HG03039 (cell line): ENCODE measurements at regions not wholly inside any gene's neighbourhood (a gene's known extent, or its start where the extent isn't known, plus 50 kb on each side); places are given as distances from the start of the nearest gene placed in this dataset.
"Not testable (repeated sequence)": the region's sequence is repeated elsewhere in the genome, so short reads cannot be mapped to it uniquely, and the experiment has no call there.

ENCODE experiments used
- ATAC-seq: cut with Tn5 transposase; IDR thresholded peaks from one replicate; pipeline ENCODE4 v1.9.1; 2021; ENCODE audit warnings: mild to moderate bottlenecking, moderate library complexity; ENCODE audit not compliant: unreplicated experiment

GRCh38 chr3:22659651-22660475, 543.3 kb upstream of the UBE2E2 start:
- ATAC-seq: no peak

DNA sequence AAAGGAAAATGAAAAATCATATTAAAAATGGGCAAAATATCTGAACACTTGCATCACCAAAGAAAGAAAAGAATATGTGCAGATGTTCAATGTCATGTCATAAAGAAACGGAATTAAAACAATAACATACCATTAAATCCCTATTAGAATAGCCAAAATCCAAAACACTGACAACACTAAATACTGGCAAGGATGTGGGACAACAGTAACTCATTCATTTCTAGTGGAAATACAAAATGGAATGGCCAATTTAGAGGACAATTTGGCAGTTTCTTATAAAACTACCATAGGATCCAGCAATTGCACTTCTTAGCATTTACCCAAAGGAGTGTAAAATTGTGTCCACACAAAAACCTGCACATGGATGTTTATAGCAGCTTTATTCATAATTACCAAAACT, 542.5 kb upstream of the UBE2E2 start:
- ATAC-seq: no peak

DNA sequence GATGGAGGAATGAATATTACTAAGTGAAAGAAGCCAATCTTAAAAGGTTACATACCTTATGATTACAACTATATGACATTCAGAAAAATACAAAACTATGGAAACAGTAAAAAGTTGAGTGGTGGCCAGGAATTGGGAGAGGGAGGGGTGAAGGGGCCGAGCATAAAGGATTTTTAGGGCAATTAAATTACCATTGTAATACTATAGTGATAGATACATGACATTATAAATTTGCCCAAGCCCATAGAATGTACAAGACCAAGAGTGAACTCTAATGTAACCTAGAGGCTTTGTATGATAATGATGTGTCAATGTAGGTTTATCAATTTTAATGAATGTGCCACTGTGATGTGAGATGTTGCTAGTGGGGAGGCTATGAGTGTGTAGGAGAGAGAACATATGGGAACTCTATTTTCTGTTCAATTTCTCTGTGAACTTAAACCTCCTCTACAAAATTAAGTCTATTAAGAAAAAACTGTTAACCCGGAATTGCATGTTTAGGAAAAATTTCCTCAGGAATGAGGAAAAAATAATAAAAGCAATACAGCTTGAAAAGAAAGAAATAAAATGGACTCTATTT, 541.9 kb upstream of the UBE2E2 start:
- ATAC-seq: no peak

DNA sequence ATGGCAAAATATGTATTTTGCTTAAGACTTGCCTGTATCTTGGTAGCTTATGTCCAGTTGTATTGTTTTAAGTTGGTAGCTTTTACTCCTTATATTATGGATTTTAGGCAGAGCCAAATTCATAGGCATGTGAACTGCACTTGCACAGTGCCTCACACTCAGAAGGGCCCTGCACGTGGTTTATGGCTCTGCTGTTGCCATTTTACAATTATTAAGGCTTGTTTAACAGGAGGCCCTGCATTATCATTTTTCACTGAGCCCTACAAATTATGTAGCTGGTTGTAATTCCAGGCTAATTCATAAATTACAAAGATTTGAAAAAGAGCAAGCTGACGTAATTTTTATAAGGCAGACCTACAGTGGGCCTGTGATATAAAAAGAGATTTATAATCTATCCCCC, 537.6 kb upstream of the UBE2E2 start:
- ATAC-seq: no peak

GRCh38 chr3:22666736-22667135, 536.4 kb upstream of the UBE2E2 start:
- no peak for ATAC-seq

GRCh38 chr3:22671848-22672247, 531.3 kb upstream of the UBE2E2 start:
- ATAC-seq: no peak

DNA sequence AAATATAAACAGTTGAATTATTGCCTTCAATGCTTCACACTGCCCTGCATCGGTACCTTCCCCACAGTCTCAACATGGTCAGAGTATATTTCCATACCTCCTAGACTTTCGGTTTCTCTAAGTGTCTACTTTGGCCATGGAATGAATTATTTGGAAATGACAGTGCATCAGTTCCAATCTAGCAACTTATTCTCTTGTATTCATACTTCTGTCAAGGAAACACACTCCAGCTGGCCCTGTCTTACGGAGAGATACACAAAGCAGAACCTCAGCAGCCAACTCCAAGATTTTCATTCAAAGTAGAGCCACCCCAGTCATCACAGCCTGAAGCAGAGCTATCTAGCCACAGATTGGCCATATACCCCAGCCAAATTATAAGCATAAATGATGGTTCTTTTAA, 518.4 kb upstream of the UBE2E2 start:
- no peak for ATAC-seq

GRCh38 chr3:22685597-22685996, 517.5 kb upstream of the UBE2E2 start:
- ATAC-seq: no peak

DNA sequence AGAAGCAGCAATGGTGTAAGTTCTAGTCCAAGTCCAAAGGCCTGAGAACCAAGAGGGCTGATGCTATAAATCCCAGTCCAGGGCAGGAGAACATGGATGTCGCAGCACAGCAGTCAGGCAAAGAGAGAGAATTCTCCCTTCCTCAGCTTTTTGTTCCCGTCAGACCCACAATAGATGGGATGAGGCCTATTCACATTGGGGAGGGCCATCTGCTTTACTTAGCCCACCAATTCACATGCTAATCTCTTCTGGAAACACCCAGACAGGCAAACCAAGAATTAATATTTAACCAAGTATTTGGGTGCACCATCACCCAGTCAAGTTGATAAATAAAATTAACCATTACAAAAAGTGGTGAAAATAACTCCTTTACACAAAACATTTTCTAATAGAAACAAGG, 511.7 kb upstream of the UBE2E2 start:
- no peak for ATAC-seq

DNA sequence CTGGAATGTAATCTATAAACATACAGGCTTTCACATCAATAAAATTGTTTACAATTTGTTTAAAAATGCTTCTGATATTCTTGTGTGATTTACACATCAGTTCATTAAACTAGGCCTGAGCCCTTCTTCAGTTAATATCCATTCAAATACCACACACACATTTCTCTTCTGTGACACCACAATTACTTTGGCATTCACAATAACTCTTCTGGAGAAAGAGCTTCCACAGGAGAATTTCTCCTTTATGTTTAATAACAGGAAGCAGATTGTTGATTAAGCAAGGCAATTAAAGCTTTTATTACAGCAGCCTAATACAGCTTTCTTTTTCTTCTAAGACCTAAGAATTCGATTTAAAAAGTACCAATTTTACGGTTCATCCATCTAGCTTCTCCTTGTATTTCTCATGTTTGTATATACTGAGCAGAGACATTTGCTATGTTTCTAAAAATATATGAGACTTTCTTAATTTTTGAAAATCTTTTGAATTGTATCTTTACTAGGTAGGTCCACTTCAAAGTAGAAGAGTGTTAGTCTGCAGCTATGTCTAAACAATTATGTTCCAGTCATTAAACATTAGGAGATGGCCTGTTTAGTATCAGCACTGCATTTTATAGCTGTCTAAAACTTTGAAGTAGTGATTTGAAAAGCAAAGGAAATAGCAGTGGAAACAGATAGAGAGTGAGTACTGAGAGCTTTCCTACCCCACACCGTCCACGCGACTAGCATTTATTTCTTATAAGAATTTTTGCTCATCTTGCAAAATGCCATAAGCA, 511.1 kb upstream of the UBE2E2 start:
- no peak for ATAC-seq

- no peak for ATAC-seq
Measured at GRCh38 chr3:22700876-22701275, 502.3 kb upstream of the UBE2E2 start.

- no peak for ATAC-seq
Measured at GRCh38 chr3:22704166-22704565, 499.0 kb upstream of the UBE2E2 start.

- ATAC-seq: no peak
Measured at GRCh38 chr3:22704571-22705354, 498.4 kb upstream of the UBE2E2 start.

DNA sequence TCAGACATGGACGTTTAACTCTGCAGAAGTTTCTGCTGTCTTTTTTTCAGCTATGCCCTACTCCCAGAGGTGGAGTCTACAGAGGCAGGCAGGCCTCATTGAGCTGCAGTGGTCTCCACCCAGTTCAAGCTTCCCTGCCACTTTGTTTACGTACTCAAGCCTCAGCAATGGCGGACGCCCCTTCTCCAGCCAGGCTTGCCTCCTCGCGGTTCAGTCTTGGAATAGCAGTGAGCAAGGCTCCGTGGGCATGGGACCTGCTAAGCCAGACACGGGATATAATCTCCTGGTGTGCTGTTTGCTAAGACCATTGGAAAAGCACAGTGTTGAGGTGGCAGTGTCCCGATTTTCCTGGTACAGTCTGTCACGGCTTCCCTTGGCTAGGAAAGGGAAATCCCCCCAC, 496.2 kb upstream of the UBE2E2 start:
- not testable (repeated sequence) for ATAC-seq

- ATAC-seq: no peak
Measured at GRCh38 chr3:22713936-22714335, 489.2 kb upstream of the UBE2E2 start.

GRCh38 chr3:22714749-22715148, 488.4 kb upstream of the UBE2E2 start:
- ATAC-seq: no peak

DNA sequence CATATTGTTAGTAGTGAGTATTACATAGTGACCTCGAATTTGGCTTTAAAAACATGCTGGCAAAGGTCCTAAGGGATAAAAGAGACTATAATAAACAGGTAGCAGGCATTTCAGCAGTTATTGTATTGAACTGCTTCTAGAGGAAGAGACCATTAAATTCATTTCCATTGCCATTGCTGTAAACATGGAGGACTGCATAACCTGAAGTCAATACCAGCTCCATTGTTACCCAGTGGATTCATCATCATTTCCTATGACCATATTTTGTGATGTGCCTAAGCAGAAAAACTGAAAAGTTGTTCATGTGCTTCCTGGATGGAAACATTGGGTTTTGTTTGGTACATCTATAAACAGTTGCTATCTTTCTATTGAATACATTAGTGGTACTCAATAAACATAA, 482.5 kb upstream of the UBE2E2 start:
- no peak for ATAC-seq

DNA sequence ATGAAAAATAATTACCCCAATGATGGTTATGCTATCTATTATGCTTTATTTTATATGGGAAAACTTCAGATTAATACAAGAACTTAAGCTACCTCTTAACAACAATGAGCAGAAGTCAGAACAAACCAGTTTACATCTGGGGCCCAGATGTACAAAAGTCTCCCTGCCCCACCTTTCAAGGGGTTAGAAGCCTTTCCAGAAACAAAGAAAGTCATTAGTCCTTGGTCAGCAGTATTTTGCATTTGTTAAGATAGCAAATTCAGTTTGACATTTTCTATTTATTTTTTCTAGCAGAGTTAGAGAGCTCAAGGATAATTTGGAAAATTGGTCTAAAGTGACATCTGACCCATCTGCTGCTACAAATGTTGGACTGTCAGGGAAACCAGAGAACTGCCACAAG, 478.7 kb upstream of the UBE2E2 start:
- ATAC-seq: no peak

DNA sequence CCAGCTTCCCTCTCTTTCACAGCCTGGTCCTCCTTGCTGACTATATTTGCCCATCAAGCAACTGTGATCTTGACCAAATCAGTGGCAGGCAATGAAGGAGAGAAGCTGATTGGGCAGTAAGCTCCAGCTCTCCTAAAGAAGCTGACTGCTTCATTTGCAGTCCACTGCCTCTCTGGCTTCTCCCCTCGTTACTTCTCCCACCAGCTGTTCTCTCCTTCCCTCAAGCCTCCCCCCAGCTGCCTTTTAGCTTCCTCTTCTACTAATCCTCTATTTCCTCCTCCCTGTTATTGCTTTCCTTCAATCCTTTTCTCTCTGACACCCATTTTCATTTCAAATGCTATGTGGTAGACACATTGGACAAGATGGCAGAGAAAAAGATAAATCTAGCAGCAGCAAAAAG, 474.7 kb upstream of the UBE2E2 start:
- no peak for ATAC-seq

GRCh38 chr3:22729212-22729611, 473.9 kb upstream of the UBE2E2 start:
- ATAC-seq: no peak

DNA sequence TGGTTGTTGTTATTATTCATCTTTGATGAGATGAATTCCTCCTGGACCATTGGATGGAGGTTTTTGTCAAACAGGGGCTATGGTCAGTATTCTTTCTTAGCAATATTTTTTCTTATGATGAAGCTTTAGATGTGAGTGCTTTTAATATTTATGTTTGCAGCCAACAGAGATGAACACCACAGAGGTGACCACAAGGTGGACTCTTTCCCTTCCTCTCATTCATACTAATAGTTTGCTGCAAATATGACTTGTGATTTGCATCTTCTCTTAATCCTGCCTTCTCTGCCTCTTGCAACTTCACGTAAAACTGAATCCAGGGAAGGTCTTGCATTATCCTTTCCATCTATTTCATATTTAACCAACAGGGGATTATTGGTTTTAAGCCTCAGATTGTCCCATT, 473.1 kb upstream of the UBE2E2 start:
- no peak for ATAC-seq
